H9 (cell line): ENCODE measurements at regions not wholly inside any gene's neighbourhood (a gene's known extent, or its start where the extent isn't known, plus 50 kb on each side); places are given as distances from the start of the nearest gene placed in this dataset.

Experiments
- DNase-seq: peaks from one replicate; pipeline ENCODE4 v3.0.0-alpha.2; 2017
- H2AFZ ChIP-seq: one replicate; pipeline ENCODE4 v1.6.1; 2013; ENCODE audit warnings: mild to moderate bottlenecking, low read length, control low read depth, moderate library complexity
- H2AK5ac ChIP-seq: 2 replicates; pipeline ENCODE4 v1.6.1; 2013; ENCODE audit warnings: low read length, control low read depth, mixed read lengths; ENCODE audit not compliant: insufficient read length
- H2BK120ac ChIP-seq: one replicate; pipeline ENCODE4 v1.6.1; 2013; ENCODE audit warnings: low read depth, mild to moderate bottlenecking, low read length, control low read depth, inconsistent platforms; ENCODE audit not compliant: poor library complexity, severe bottlenecking
- H2BK12ac ChIP-seq: 2 replicates; pipeline ENCODE4 v1.6.1; 2013; ENCODE audit warnings: low read length, control low read depth, mixed read lengths, low read depth; ENCODE audit not compliant: insufficient read length
- H2BK15ac ChIP-seq: 2 replicates; pipeline ENCODE4 v1.6.1; 2013; ENCODE audit warnings: low read depth, low read length, control low read depth
- H2BK20ac ChIP-seq: one replicate; pipeline ENCODE4 v1.6.1; 2013; ENCODE audit warnings: low read depth, mild to moderate bottlenecking, low read length, control low read depth, inconsistent platforms; ENCODE audit not compliant: poor library complexity, severe bottlenecking
- H2BK5ac ChIP-seq: 2 replicates; pipeline ENCODE4 v1.6.1; 2013; ENCODE audit warnings: low read length, control low read depth, mixed read lengths; ENCODE audit not compliant: insufficient read length
- H3K14ac ChIP-seq: 2 replicates; pipeline ENCODE4 v1.6.1; 2013; ENCODE audit warnings: low read length, control low read depth; ENCODE audit not compliant: insufficient read depth
- H3K18ac ChIP-seq: 2 replicates; pipeline ENCODE4 v1.6.1; 2013; ENCODE audit warnings: low read depth, mild to moderate bottlenecking, mixed read lengths, low read length, control low read depth; ENCODE audit not compliant: insufficient read length
- H3K23ac ChIP-seq: 2 replicates; pipeline ENCODE4 v1.6.1; 2013; ENCODE audit warnings: low read length, control low read depth, mixed read lengths, low read depth; ENCODE audit not compliant: insufficient read length
- H3K23me2 ChIP-seq: 2 replicates; pipeline ENCODE4 v1.6.1; 2013; ENCODE audit warnings: low read depth, mild to moderate bottlenecking, mixed read lengths, low read length, control low read depth; ENCODE audit not compliant: insufficient read length, poor library complexity, severe bottlenecking
- H3K27ac ChIP-seq: 2 replicates; pipeline ENCODE4 v1.5.1; 2013; ENCODE audit warnings: low read length, control low read depth, mixed read lengths, low read depth; ENCODE audit not compliant: insufficient read length
- H3K27me3 ChIP-seq: 2 replicates; pipeline ENCODE4 v1.6.1; 2013; ENCODE audit warnings: low read length, control low read depth, inconsistent platforms; ENCODE audit not compliant: insufficient read depth
- H3K4ac ChIP-seq: 2 replicates; pipeline ENCODE4 v1.6.1; 2013; ENCODE audit warnings: low read depth, mild to moderate bottlenecking, control low read depth, inconsistent platforms, low read length, moderate library complexity
- H3K4me1 ChIP-seq: 2 replicates; pipeline ENCODE4 v1.6.1; 2013; ENCODE audit warnings: low read length, control low read depth, inconsistent platforms; ENCODE audit not compliant: insufficient read depth
- H3K4me2 ChIP-seq: 2 replicates; pipeline ENCODE4 v1.6.1; 2013; ENCODE audit warnings: low read length, control low read depth, mixed read lengths; ENCODE audit not compliant: insufficient read length, insufficient read depth
- H3K56ac ChIP-seq: 2 replicates; pipeline ENCODE4 v1.6.1; 2013; ENCODE audit warnings: low read depth, mild to moderate bottlenecking, mixed read lengths, low read length, control low read depth; ENCODE audit not compliant: insufficient read length
- H3K79me1 ChIP-seq: 2 replicates; pipeline ENCODE4 v1.6.1; 2013; ENCODE audit warnings: low read depth, mild to moderate bottlenecking, moderate library complexity, low read length, control low read depth, inconsistent platforms; ENCODE audit not compliant: insufficient read depth, poor library complexity, severe bottlenecking
- H3K79me2 ChIP-seq: 2 replicates; pipeline ENCODE4 v1.6.1; 2013; ENCODE audit warnings: low read length, control low read depth, inconsistent platforms; ENCODE audit not compliant: insufficient read depth
- H3K9ac ChIP-seq: 2 replicates; pipeline ENCODE4 v1.6.1; 2013; ENCODE audit warnings: low read length, control low read depth, mixed read lengths; ENCODE audit not compliant: insufficient read length; ENCODE audit errors: extremely low read depth
- H3K9me3 ChIP-seq: one replicate; pipeline ENCODE4 v1.6.1; 2013; ENCODE audit warnings: low read depth, low read length, inconsistent platforms; ENCODE audit not compliant: control insufficient read depth
- H3T11ph ChIP-seq: one replicate; pipeline ENCODE4 v1.6.1; 2013; ENCODE audit warnings: mild to moderate bottlenecking, low read length, control low read depth, inconsistent platforms
- H4K20me1 ChIP-seq: one replicate; pipeline ENCODE4 v1.6.1; 2013; ENCODE audit not compliant: control insufficient read depth, insufficient read length, insufficient read depth
- H4K5ac ChIP-seq: 2 replicates; pipeline ENCODE4 v1.6.1; 2013; ENCODE audit warnings: low read depth, mild to moderate bottlenecking, mixed read lengths, low read length, control low read depth; ENCODE audit not compliant: insufficient read length
- H4K8ac ChIP-seq: replicated peaks from 2 replicates; pipeline ENCODE4 v1.6.1; 2013; ENCODE audit warnings: low read length, control low read depth, mixed read lengths, low read depth; ENCODE audit not compliant: insufficient read length
- H4K91ac ChIP-seq: 2 replicates; pipeline ENCODE4 v1.6.1; 2013; ENCODE audit warnings: low read depth, mild to moderate bottlenecking, moderate library complexity, mixed read lengths, low read length, control low read depth; ENCODE audit not compliant: insufficient read length
- H3K27ac Mint-ChIP-seq, 3 experiments: 2 replicates in 2 of 3; 3 replicates in 1 of 3; pipeline ENCODE4 v1.8.0; 2020 to 2021; ENCODE audit warnings: mixed read lengths in 3 of 3, mild to moderate bottlenecking in 1 of 3, moderate library complexity in 1 of 3
- H3K27me3 Mint-ChIP-seq: 2 replicates; pipeline ENCODE4 v1.8.0; 2021; ENCODE audit warnings: low read depth, mild to moderate bottlenecking, moderate library complexity, mixed read lengths
- H3K36me3 Mint-ChIP-seq, 3 experiments: 2 replicates in 2 of 3; 3 replicates in 1 of 3; pipeline ENCODE4 v1.8.0; 2020 to 2021; ENCODE audit warnings: low read depth in 3 of 3, mixed read lengths in 3 of 3; ENCODE audit not compliant: insufficient read depth in 1 of 3
- H3K4me1 Mint-ChIP-seq, 2 experiments: 2 replicates each; pipeline ENCODE4 v1.8.0; 2020; ENCODE audit warnings: mixed read lengths in 2 of 2
- H3K4me3 Mint-ChIP-seq, 2 experiments: 2 replicates in 1 of 2; 3 replicates in 1 of 2; pipeline ENCODE4 v1.8.0; 2020 to 2021; ENCODE audit warnings: mild to moderate bottlenecking in 2 of 2, mixed read lengths in 2 of 2, moderate library complexity in 1 of 2
- H3K9me3 Mint-ChIP-seq, 2 experiments: 2 replicates in 1 of 2; 3 replicates in 1 of 2; pipeline ENCODE4 v1.8.0; 2020; ENCODE audit warnings: mild to moderate bottlenecking in 2 of 2, mixed read lengths in 2 of 2, moderate library complexity in 1 of 2
- CTCF ChIP-seq: fragments of 200-600 bp; sonication (generic); conservative IDR thresholded peaks from 3 replicates; pipeline ENCODE4 v1.8.0; 2021; ENCODE audit warnings: antibody characterized with exemption, mild to moderate bottlenecking
- WGBS: extraction: QIAGEN DNeasy Blood & Tissue Kit; methylation state at CpG from one replicate; pipeline ENCODE4 v1.1.7; 2013; ENCODE audit warnings: missing lambda C conversion rate, low lambda C conversion rate, mixed read lengths; ENCODE audit not compliant: insufficient read length; ENCODE audit errors: extremely low coverage; 5-methylcytosine and 5-hydroxymethylcytosine counted together

GRCh38 chr4:138859254-138859653 is 156.3 kb upstream of the NOCT start:
- Mint-ChIP-seq H3K9me3 (peaks cover 11% of the 10 kb centered on the region in 2 experiments; a peak in 4 of 5 replicates), H3K27me3 (no peaks in the 10 kb centered on the region; the same call in 1 of the 2 replicates), H3K36me3 (peaks cover 3 to 13% (median 3%) of the 10 kb centered on the region in 3 experiments; a peak in 6 of 7 replicates), H3K4me3 (no peak overlapping the region), H3K4me1 (no peaks in the 10 kb centered on the region), H3K27ac (no peak overlapping the region)
- Histone ChIP-seq H3K4me2 (no peak overlapping the region), H3K9ac (no peak overlapping the region), H3K14ac (no peak overlapping the region), H3T11ph (no peak overlapping the region), H4K20me1 (no peaks in the 10 kb centered on the region), H3K27ac (no peak overlapping the region), H3K9me3 (no peaks in the 10 kb centered on the region), H2AK5ac (no peak overlapping the region), H3K79me1 (no peaks in the 10 kb centered on the region), H3K79me2 (no peaks in the 10 kb centered on the region), H3K56ac (no peak overlapping the region), H2BK20ac (no peak overlapping the region), H3K4ac (no peak overlapping the region), H3K23ac (no peak overlapping the region), H4K8ac (no peak overlapping the region), H2BK15ac (no peak overlapping the region), H2BK120ac (no peak overlapping the region), H2AFZ (no peak overlapping the region), H3K23me2 (no peaks in the 10 kb centered on the region), H3K4me1 (no peaks in the 10 kb centered on the region), H4K91ac (no peak overlapping the region), H4K5ac (no peak overlapping the region), H2BK12ac (no peak overlapping the region), H3K18ac (no peak overlapping the region), H2BK5ac (no peak overlapping the region), H3K27me3 (no peaks in the 10 kb centered on the region; the same call in 1 of the 2 replicates)
- WGBS: no CpG with 5 or more reads among the region's 4 CpGs
- no peak for TF ChIP-seq CTCF
- DNase-seq: no peak
